HepG2 (cell line): ENCODE measurements at regions not wholly inside any gene's neighbourhood (a gene's known extent, or its start where the extent isn't known, plus 50 kb on each side); places are given as distances from the start of the nearest gene placed in this dataset.

ENCODE experiments used
- EHMT2 ChIP-seq: fragments of 200-600 bp; sonication (generic); IDR thresholded peaks from 2 replicates; pipeline ENCODE4 v1.7.0; 2017; ENCODE audit warnings: antibody characterized with exemption, low read depth, low read length, borderline replicate concordance
- HOXA9 ChIP-seq: sonication (generic); formaldehyde crosslinking; IDR thresholded peaks from 2 replicates; pipeline ENCODE4 v1.8.1; 2022; ENCODE audit warnings: missing genetic modification reagents, mild to moderate bottlenecking, moderate library complexity, borderline replicate concordance
- KIAA2018 ChIP-seq: sonication (generic); formaldehyde crosslinking; IDR thresholded peaks from 2 replicates; pipeline ENCODE4 v1.5.0; 2020; ENCODE audit warnings: mild to moderate bottlenecking, missing genetic modification reagents, borderline replicate concordance
- LCORL ChIP-seq, 2 experiments: fragments of 450-650 bp in 1 of 2; sonication (generic) in 1 of 2; formaldehyde crosslinking in 1 of 2; IDR thresholded peaks; 2 replicates each; pipeline versions ENCODE4 v1.5.0 to v1.6.1; 2017 to 2020; ENCODE audit warnings: antibody characterized with exemption in 1 of 2, missing genetic modification reagents in 1 of 2
- MAFG ChIP-seq: sonication (generic); formaldehyde crosslinking; IDR thresholded peaks from 2 replicates; pipeline ENCODE4 v1.5.1; 2020; ENCODE audit warnings: mild to moderate bottlenecking, missing genetic modification reagents
- NPAS2 ChIP-seq: sonication (generic); formaldehyde crosslinking; IDR thresholded peaks from 2 replicates; pipeline ENCODE4 v1.8.0; 2022; ENCODE audit warnings: mild to moderate bottlenecking, missing genetic modification reagents, borderline replicate concordance
- UBTF ChIP-seq: sonication (generic); formaldehyde crosslinking; IDR thresholded peaks from 2 replicates; pipeline ENCODE4 v1.4.0; 2020; ENCODE audit warnings: mild to moderate bottlenecking, missing genetic modification reagents
- ZFP91 ChIP-seq: sonication (generic); formaldehyde crosslinking; IDR thresholded peaks from 2 replicates; pipeline ENCODE4 v1.9.0; 2022; ENCODE audit warnings: missing genetic modification reagents, mild to moderate bottlenecking, borderline replicate concordance
- ZNF331 ChIP-seq: sonication (generic); formaldehyde crosslinking; IDR thresholded peaks from 2 replicates; pipeline ENCODE4 v1.4.0; 2020; ENCODE audit warnings: missing genetic modification reagents
- ZNF350 ChIP-seq: sonication (generic); formaldehyde crosslinking; IDR thresholded peaks from 2 replicates; pipeline ENCODE4 v1.4.0; 2020; ENCODE audit warnings: mild to moderate bottlenecking, low read depth, missing genetic modification reagents, borderline replicate concordance
- ZNF547 ChIP-seq: sonication (generic); formaldehyde crosslinking; IDR thresholded peaks from 2 replicates; pipeline ENCODE4 v1.5.1; 2020; ENCODE audit warnings: mild to moderate bottlenecking, missing genetic modification reagents
- ZNF580 ChIP-seq: IDR thresholded peaks from 2 replicates; pipeline ENCODE4 v1.6.1; 2016; ENCODE audit warnings: low read depth, borderline replicate concordance
- ZNF607 ChIP-seq: sonication (generic); formaldehyde crosslinking; IDR thresholded peaks from 2 replicates; pipeline ENCODE4 v1.5.1; 2020; ENCODE audit warnings: missing genetic modification reagents, mild to moderate bottlenecking, borderline replicate concordance

- TF ChIP-seq UBTF (CRISPR knock-in tag) (no peak), ZFP91 (peak; percentile 59; the same call in 1 of the 2 replicates), HOXA9 (CRISPR knock-in tag) (no peak), EHMT2 (peak; percentile 87; the same call in 1 of the 2 replicates), MAFG (CRISPR knock-in tag) (no peak), ZNF331 (CRISPR knock-in tag) (peak; percentile 95), ZNF607 (no peak), ZNF547 (CRISPR knock-in tag) (no peak), NPAS2 (no peak), KIAA2018 (no peak), ZNF350 (CRISPR knock-in tag) (peak; percentile 63; the same call in 1 of the 2 replicates), LCORL (IDR thresholded peaks at IDR 0.05) (peak; percentile 86), LCORL (CRISPR knock-in tag; IDR thresholded peaks at IDR 0.05) (peak; percentile 95), ZNF580 (CRISPR knock-in tag) (0 out of 2 replicates have a peak, but pooled peaks have one; percentile 38)
Measured at GRCh38 chr2:167814881-167815718, 432.3 kb downstream of the STK39 start (continued).
